Middle frontal gyrus (tissue), 1 donor: ENCODE measurements at regions not wholly inside any gene's neighbourhood (a gene's known extent, or its start where the extent isn't known, plus 50 kb on each side); places are given as distances from the start of the nearest gene placed in this dataset.
"Not testable (repeated sequence)": the region's sequence is repeated elsewhere in the genome, so short reads cannot be mapped to it uniquely, and the experiment has no call there.

Source experiments
- DNase-seq: peaks from one replicate; pipeline ENCODE4 v3.0.0-alpha.2; 2015; ENCODE audit warnings: low spot score; ENCODE audit errors: extremely low spot score

DNA sequence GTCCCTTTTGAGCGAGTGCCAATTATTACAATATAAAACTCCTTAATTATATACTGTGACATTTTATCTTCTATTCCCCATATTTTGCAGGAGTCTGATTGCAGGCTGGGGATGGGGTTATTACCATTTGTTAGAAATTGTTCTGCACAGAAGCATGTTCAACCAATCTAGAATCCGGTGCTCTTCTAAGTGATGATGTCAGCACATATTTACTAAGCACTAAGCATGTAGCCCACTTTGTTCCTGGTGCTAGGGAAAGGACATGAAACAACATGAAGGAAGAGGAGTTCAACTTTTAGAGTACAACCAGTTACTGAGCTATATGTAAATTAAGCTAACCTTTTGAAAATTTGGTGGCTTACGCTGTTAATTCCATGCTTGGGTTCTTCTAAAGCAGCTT, 52.8 kb upstream of the IL1RAPL2 start:
- DNase-seq, result no peak

DNA sequence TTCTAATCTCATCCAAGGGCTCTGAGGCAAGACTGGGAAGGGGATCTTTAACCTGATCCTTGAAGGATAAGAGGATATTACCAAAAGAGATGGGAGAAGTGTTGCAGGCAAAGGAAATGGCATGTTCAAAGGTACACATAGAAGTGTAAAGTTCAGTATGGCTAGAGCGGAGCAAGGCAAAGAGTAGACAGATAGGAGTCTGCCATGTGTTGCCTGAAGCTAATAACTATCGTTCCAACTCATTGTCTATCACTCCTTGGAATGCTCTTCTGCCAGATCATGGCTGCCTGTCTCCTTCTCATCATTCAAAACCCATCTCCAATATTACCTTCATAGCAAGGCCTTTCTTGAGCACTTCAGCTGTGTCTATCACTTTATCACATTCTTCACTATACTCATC, 55.2 kb upstream of the IL1RAPL2 start:
- no peak for DNase-seq

DNA sequence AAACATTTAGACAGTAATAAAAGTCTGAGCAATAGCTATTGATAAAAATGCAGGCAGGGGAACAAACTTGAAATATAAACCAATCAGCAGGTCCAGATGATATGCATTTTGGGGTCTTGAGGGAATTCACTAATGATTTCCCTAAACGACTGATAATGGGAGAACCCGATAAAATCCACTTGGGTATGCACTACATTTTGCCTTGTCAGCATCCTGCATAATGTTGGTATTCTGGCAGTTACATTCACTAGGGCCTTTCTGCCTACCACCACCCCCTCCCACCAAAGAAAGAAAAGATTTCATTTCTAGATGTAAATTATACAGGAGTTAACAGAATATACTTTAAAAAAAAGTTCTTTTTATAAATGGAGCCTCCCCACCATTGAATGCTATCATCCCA, 63.5 kb upstream of the IL1RAPL2 start:
- no peak for DNase-seq

DNA sequence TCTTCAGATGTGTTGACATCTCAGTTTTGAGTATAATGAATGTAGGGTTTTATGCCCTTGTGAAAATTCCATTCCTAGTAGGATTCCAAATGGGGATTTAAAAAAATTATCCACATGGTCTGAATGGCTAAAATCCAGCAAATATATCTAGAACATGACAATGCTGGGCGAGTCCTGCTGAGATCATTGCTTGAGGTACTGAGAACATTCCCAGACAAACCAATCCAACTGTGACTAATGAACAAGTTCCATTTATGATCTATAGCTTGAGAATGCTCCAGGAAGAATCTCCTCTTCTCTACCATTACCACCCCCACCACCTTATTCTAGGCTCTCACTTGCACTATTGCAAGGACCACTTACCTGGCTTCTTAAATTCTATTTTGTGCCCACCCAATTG, 77.2 kb upstream of the IL1RAPL2 start:
- no peak for DNase-seq

DNA sequence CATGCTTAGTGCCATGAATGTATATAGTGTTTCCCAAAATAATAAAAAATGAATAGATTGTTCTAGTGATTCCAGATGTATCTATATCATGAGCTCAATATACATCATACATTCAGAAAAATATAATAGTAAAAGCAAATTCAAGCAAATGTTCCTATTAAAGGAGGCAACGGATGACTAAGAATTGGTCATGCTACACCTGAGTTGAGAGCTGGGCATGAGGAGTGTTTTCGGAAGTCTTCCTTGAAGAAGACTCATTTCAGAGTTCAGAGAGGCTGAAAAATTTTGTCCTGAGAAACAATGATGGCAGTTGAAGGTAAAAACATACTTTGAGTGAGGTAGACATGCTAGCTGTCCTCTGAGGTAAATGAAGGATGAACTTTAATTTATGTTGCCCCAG, 79.3 kb upstream of the IL1RAPL2 start:
- DNase-seq, result no peak

DNA sequence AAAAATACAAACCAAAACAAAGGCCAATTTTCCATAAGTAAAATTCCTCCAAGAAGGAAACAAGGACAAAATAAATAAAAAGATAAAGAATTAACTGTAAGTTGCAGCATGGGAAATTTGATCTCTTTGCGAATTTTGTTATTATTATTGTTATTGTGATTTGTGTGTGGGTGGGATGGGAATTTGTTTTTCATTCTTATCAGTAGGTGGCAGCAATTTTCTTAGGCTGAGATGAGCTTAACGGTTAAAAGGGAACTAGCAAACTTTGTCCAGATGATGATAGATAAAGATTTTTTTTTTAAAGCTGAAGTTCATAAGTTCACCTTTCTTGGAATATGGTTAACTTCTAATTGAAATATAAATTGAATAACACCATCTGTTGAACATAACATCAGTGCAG, 83.2 kb upstream of the IL1RAPL2 start:
- no peak for DNase-seq

DNA sequence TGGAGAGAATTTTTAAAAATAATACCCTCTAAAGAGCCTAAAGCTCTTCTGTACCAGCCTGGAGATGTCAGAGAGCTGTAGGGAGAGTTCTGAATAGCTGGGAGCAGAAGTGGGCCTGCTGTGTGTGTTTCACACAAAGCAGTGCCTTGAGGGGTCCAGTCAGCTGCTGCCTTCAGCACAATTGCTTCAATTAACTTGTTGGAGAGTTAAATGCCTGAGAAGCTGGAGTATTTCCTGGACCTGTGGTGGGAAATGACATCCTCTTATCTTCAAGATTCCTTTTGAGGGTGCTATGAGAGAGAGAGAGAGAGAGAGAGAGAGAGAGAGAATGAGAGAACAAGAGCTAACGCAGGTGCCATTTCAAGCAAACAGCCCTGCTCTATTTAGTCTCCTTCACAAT, 96.2 kb upstream of the IL1RAPL2 start:
- no peak for DNase-seq

DNA sequence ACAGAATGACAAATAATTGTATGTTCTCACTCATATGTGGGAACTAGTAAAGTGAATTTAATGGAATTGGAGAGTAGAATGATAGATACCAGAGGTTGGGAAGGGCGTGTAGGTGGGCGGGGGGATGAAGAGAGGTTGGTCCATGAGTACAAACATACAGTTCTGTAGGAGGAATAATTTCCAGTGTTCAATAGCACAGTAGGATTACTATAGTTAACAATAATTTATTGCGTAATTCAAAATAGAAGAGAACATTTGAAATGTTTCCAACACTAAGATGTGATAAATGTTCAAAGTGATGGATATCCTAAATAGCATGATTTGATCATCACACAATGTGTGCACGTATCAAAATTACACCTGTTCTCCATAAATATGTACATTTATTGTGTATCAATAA, 106.2 kb upstream of the IL1RAPL2 start:
- DNase-seq, result no peak

DNA sequence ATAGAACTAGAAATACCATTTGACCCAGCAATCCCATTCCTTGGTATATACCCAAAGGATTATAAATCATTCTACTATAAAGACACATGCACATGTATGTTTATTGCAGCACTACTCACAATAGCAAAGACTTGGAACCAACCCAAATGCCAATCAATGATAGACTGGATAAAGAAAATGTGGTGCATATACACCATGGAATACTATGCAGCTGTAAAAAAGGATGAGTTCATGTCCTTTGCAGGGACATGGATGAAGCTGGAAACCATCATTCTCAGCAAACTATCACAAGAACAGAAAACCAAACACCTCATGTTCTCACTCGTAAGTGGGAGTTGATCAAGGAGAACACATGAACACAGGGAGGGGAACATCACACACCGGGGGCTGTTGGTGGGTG, 108.9 kb upstream of the IL1RAPL2 start:
- DNase-seq, result not testable (repeated sequence)

DNA sequence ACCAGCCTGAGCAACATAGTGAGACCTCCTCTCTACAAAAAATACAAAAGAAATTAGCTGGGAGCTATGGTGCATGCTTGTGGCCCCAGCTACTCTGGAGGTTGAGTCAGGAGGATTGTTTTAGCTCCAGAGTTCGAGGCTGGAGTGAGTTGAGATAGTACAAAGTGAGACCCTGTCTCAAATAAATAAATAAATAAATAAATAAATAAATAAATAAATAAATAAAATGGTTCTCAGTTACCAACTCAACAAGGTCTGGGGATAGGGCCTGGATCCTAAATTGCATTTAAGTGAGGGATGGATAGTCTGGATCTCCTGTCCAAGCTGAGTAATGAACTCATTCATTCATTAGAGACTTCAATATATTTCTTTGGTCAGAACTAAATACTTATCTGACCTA, 115.7 kb upstream of the IL1RAPL2 start:
- DNase-seq, result no peak

DNA sequence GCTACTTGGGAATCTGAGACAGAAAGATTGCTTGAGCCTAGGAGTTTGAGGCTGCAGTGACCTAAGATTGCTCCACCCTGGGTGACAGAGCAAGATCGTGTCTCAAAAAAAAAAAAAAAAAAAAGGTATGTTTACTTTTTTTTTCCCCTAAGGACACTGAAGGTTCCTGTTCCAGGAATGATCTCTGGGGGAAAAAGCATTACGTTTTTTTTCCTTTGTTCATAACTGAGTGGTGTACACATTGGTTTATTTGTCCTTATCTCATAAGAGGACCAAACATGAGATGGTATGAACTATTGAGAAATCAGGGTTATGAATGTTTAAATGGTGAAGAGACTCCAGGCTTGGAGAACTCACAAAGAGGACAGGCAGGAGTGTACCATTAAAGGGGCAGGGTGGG, 120.4 kb upstream of the IL1RAPL2 start:
- DNase-seq, result no peak

DNA sequence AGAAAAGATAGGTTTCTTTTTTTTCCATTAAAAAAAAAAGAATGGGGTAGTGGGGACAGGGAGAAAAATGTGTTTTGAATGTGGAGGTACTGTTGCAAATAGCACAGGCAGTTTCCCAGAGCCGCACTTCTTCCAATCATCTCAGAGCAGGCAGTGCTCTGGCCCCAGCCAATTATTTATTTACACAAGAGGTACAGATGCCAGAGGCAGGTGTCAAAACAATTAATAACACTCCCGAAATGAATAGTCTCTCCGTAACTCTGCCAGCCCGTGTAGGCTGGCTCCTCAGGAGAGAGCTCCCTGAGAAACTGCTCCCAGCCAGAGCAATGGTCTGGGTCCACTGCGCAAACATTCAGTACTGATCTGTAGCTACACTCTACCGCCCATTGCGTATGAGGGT, 130.8 kb upstream of the IL1RAPL2 start:
- DNase-seq, result no peak

DNA sequence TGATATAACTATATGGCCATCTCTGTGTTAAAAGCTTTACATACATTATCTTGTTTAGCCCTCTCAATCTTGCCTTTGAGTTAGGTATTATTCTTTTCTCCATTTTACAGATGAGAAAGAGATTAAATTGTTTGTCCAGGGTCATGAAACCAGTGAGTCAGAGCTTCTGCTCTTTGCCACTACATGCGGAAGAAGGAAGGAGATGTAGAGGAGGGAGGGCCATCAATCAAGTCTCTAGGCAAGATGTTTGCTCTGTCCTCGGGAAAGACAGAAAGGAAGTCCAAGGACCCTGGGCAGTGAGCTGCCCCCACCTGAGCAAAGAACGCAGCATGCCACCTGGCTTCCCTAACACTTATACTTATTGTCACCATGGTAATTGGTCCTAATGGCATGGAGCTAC, 133.7 kb upstream of the IL1RAPL2 start:
- DNase-seq, result no peak

DNA sequence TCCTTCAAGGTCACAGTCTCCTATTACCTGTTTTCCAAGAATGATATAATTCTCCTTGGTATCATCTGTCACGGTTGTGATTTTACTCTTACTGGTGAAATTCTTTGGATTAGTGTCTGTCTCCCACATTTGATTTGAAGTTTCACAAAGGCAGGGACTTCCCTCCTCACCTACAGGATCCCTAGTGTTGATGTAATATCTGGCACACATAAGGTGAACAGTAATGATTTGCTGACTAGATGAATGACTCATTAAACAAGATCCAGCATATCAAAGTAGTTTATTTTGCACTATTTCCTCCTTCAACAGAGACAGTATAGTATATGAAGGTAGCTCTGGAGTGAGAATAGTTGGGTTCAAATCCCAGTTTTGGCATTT, 135.3 kb upstream of the IL1RAPL2 start:
- DNase-seq, result no peak

DNA sequence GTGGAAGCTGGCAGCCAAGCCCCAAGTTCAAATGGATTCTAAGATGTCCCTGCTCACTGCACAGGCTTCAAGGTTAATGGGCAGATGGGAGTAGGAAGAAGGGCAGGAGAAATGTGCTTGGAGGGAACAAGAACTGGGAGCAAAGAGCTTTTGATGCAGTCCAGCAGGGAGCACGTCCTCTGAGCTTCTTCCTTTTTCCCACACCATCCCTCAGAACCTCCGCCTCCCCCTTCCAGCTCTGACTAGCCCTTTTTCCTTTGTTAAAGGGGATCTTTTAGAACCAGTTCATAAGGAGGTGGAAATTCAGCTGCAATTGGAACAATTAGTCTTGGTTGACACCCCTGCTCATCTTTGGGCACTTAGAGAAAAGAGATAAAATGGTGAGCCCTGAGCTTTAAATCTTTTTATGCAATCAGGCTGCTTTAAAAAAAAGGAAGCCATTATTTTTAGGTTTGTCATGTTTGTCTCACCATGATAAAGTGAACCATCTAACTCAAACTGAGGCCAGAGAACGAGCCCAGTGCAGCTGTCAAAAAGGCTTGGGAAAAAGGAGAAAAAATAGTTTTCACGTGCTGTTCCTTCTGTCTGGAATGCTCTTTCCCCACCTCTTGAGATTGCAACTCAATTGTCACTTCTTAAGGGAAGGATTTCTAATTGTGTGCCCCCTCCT, 135.8 kb upstream of the IL1RAPL2 start:
- no peak for DNase-seq

DNA sequence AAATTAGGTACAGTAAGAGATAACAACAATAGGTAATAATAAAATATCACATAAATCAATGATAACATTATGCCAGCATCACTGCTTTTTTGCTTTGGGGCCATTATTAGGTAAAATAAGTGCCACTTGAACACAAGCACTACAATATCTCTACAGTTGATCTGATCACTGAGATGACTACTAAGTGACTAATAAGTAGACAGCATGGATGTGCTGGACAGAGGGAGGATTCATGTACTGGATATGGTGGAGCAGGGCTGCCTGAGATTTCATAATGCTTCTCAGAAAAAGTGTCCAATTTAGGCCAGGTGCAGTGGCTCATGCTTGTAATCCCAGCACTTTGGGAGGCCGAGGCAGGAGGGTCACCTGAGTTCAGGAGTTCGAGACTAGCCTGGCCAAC, 137.8 kb upstream of the IL1RAPL2 start:
- DNase-seq, result no peak

DNA sequence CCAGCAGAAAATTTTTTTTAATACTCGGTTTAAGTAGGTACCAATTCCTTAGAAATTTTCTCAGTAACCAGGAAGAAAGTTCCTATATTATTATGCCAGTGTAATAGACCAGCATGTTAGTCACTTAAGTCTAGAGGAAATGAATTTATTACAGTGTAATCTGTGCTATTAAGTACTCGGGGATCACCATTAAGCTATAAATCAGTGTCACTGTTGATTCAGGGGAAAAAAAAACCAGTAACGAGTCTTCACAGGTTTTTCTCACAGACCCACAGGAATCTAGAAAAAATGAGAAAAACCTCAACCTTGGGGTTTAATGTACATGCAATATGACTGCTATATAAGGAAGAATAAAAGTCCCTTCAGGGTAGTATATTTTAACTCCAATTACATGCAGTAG, 138.3 kb upstream of the IL1RAPL2 start:
- no peak for DNase-seq

DNA sequence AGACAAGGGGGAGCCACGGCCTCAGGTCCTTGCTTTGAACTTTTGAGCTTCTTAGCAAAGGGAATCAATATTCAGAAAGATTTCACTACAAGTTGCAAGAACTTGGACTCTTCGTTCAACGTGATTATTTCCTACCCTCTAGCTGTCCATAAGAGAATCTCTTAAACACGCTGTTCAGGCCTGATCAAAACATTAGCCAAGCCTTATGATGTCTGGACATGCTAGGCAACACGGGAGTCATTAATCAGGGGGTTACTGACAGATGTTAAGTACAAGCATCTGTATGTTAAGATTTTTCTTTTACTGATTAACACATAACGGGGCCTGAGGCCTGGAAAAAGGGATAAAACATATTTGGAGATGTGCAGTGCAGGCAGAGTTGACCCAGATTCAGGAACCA, 138.9 kb upstream of the IL1RAPL2 start:
- DNase-seq, result no peak

DNA sequence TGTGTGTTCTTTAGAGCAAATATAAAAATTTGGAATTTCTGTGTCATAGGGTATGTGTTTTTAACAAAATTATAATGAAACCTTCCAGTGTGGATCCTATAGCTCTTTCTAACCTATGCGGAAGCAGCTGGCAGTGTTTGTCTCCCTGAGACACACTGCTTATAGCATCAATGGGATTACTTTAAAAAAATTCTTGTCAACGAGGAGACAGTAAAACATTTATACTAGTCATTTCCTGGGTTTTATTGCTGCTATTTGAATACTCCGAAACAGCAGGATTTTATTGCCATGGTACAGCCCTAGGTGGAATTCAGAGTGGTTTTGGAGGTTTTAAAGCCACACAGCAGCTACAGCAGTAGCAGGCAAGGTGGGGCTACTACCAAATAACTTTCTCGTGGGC, 145.1 kb upstream of the IL1RAPL2 start:
- no peak for DNase-seq

DNA sequence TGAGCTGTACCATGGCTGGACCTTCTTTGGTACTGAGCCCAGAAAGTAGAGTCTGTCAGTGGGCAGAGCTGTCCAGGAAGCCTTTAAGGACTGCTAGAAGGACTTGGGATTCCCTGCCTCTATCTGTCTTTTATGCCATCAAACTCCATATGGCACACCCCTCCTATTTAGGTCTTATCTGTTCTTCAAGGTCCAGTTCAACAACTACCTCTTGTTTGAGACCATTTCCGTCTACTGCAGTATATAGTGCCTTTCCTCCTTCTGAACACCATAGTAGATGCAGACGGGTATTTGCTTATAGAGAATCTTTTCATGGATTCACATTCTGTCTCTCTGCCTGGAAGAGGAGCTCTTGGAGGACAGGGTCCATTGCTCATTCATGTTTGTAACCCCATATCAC, 146.1 kb upstream of the IL1RAPL2 start:
- DNase-seq, result no peak

DNA sequence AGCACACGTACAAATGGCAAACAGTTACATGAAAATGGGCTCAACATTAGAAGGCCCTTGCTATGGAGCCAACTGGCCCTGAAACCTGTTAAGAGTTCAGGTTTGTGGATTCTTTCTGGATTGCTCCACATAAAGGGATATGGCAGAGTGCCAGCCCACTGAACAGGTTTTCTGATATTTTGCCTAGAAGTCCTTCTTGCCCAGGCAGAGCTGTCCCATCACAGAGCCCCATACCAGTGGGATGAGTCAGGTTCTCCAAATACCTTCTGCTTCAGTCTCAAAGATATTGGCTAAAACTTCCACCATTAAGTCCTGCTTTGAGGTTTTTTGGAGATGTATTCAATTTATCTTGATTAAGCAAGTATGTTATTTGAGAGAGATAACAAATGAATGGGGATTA, 146.8 kb upstream of the IL1RAPL2 start:
- DNase-seq, result no peak

DNA sequence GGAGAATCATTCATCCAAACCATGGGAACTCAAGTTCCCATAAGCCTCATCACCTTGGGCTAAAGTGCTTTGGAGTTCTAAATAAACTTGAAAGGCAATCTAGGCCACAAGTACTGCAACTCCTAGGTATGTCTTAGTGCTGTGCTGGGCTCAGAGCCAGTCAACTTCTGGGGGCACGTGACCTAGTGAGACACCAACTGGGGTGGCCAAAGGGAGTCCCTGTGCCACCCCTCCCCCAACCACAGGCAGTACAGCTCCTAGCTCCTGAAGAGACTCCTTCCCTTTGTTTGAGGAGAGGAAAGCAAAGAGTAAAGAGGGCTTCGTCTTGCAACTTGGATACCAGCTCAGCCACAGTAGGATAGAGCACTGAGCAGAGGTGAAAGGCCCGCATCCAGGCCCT, 154.2 kb upstream of the IL1RAPL2 start:
- no peak for DNase-seq

DNA sequence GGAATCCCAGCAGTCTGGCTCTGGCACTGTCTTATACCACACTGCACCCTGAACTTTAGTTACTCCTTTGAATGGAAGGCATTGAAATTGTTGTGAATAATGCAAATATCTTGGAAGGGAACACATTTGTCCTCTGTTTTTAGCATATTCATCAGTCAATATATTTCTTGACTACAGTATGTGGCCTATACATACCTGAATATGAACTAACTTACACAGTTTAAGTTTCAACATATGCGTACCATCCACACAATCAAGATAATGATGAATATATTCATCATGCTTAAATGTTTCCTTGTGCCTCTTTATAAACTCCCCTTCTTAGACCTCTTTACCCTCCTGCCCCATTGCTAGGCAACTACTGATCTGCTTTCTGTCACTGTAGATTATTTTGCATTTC, 145.7 kb upstream of the ESX1 start:
- no peak for DNase-seq

DNA sequence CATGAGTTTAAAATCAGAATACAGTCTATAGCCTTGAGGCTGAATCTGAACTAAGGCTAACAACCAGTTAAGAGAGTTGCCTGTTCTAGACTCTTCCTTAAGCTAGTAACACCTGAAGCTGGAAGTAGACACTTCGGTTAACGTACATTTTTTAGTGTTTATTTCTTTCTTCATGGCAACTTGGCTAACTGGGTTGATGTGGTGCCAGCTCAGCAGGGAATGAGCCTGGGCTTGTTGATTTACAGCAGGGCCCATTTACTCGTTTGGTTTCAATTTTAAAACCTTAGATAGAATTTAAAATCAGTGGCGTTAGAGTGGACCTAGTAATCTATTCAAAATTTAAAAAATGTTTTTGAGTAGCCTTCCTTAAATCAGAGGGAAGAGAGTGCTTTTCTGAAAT, 137.6 kb upstream of the ESX1 start:
- no peak for DNase-seq
